Lower lobe of right lung (tissue), 2 donors: ENCODE measurements at regions not wholly inside any gene's neighbourhood (a gene's known extent, or its start where the extent isn't known, plus 50 kb on each side); places are given as distances from the start of the nearest gene placed in this dataset.

Source experiments
- ATAC-seq, 2 donors: fragments of 200-7000 bp; cut with Tn5 transposase; one replicate each; pipeline ENCODE4 v1.9.1; 2020 to 2022; ENCODE audit warnings: mild to moderate bottlenecking in 2 of 2, moderate library complexity in 2 of 2
- DNase-seq: peaks from one replicate; pipeline ENCODE4 v3.0.0-alpha.2; 2020
- H3K27ac ChIP-seq: fragments of 200-600 bp; one replicate; pipeline ENCODE4 v1.8.0; 2022
- H3K27me3 ChIP-seq: fragments of 200-600 bp; one replicate; pipeline ENCODE4 v1.8.0; 2022; ENCODE audit warnings: low read depth
- H3K36me3 ChIP-seq: fragments of 200-600 bp; one replicate; pipeline ENCODE4 v1.8.0; 2022; ENCODE audit warnings: mild to moderate bottlenecking
- H3K4me1 ChIP-seq: fragments of 200-600 bp; one replicate; pipeline ENCODE4 v1.8.0; 2022
- H3K4me3 ChIP-seq: fragments of 200-600 bp; one replicate; pipeline ENCODE4 v1.8.0; 2022; ENCODE audit warnings: mild to moderate bottlenecking
- H3K9me3 ChIP-seq: fragments of 200-600 bp; one replicate; pipeline ENCODE4 v1.8.0; 2022
- intact Hi-C: fragments of 100-400 bp; cut with DNase I; formaldehyde crosslinking; loops from one replicate; pipeline ENCODE4 v1.11.0; 2022
- TF ChIP-seq, protein P1 (sequence below): fragments of 200-600 bp; IDR thresholded peaks from one replicate; pipeline ENCODE4 v1.8.0; 2022; ENCODE audit warnings: antibody characterized with exemption, mild to moderate bottlenecking
- donor health status: DM: no; HTN: yes; CAD: no; lungs with severe emphysema.

DNA sequence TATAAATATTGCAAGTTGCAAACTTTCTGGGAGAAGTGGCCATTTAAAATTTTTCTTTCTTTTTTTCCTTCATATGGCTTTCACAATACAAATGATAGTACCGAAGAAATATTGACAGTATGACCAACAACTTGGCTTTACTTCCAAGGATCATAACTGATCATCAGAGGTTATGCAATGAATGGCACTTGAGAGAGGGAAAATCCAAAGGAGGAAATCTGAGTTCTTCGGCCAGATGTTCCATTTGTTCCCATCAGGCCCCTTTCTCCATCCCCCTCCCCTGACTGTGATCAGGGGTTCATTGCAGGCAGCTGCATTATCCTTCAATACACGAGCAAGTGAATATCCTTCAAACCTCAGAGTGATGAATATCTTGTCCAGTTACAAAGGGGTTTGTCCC lies 130.0 kb upstream of the UST start:
- TF ChIP-seq, protein P1, sequence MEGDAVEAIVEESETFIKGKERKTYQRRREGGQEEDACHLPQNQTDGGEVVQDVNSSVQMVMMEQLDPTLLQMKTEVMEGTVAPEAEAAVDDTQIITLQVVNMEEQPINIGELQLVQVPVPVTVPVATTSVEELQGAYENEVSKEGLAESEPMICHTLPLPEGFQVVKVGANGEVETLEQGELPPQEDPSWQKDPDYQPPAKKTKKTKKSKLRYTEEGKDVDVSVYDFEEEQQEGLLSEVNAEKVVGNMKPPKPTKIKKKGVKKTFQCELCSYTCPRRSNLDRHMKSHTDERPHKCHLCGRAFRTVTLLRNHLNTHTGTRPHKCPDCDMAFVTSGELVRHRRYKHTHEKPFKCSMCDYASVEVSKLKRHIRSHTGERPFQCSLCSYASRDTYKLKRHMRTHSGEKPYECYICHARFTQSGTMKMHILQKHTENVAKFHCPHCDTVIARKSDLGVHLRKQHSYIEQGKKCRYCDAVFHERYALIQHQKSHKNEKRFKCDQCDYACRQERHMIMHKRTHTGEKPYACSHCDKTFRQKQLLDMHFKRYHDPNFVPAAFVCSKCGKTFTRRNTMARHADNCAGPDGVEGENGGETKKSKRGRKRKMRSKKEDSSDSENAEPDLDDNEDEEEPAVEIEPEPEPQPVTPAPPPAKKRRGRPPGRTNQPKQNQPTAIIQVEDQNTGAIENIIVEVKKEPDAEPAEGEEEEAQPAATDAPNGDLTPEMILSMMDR = no peak
- Histone ChIP-seq H3K27ac (no peak overlapping the region), H3K27me3 (no peaks in the 10 kb centered on the region), H3K4me1 (no peaks in the 10 kb centered on the region), H3K4me3 (no peak overlapping the region), H3K36me3 (no peaks in the 10 kb centered on the region), H3K9me3 (no peaks in the 10 kb centered on the region)
- intact Hi-C loops = no loop called here
- no peak for DNase-seq
- no peak for ATAC-seq

DNA sequence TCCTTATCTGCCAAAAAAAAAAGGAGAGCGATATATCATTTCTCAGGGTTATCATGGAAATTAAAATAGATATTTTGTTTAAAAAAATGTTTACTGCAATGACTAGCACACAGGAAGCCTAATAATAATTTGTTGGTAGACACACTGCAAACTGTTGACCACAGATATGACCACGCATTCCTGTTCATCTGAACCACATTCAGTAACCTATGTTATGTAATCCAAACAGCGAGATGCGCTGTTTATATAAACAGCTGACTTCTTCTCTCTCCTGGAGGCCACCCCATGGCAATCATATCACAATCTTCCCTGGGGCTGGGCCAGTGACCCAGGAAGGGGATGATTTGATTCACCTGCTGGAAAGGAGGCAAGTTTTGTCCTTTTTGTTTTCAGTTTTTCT lies 129.3 kb upstream of the UST start:
- DNase-seq = no peak
- TF ChIP-seq, protein P1 = no peak
- Histone ChIP-seq H3K27me3 (no peaks in the 10 kb centered on the region), H3K4me1 (no peaks in the 10 kb centered on the region), H3K27ac (no peak overlapping the region), H3K4me3 (no peak overlapping the region), H3K36me3 (no peaks in the 10 kb centered on the region), H3K9me3 (no peaks in the 10 kb centered on the region)
- intact Hi-C loops = no loop called here
- no peak for ATAC-seq

DNA sequence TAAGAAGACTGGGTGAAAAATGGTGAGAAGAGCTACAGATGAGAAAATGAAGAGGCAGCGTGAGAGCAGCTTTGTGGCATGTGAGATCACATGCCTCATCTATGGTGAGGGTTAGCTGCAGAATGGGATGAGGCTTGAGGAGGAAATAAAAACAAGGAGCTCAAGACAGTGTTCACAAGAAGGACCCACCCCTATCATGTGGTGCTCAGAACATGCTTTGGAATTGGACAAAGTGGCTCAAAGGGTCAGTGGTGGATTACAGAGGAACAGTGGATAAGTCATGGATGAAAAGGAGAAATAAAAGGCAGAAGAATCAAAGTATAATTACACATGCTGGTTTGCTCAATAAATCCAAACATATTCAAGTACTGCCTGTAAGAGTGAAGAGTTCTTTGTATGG lies 126.9 kb upstream of the UST start:
- Histone ChIP-seq H3K4me3 (no peak overlapping the region), H3K4me1 (no peaks in the 10 kb centered on the region), H3K27ac (no peak overlapping the region), H3K27me3 (no peaks in the 10 kb centered on the region), H3K9me3 (no peaks in the 10 kb centered on the region), H3K36me3 (no peaks in the 10 kb centered on the region)
- DNase-seq = no peak
- peak; percentile 63 to 71 for ATAC-seq
- intact Hi-C loops = no loop called here
- TF ChIP-seq, protein P1 = no peak

DNA sequence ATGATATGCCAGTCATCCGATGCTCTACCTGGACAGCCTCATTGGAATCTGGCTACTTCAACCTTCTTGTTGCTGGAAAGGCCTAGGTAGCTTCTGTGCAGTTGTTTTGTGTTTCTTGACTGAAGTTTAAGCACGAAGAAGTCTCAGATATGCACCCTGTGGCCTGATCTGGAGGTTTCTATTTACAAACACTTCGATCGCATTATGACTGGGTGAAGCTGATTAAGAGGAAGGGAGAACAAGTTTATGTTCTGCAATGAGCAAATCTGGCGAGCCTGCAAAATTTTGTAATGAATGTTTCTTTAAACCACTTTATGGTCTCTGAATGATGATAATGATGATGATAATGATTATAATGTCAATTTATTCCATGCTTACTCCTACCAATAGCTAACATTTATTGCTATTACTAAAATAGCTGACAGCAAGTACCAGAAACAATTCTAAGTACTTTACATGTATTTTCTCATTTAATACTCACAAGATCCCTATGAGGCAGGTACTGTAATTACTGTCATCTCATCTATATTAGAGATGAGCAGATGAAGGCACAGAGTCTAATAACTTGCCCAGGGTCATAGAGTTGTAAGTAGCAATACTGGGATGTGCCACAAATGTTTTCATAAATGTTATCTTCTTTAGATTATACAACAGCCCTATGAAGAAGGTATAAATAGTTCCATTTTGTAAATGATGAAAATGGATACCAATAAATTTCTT lies 126.1 kb upstream of the UST start:
- intact Hi-C loops = no loop called here
- peak overlapping the region; percentile 47 for H3K27ac ChIP-seq
- no peak overlapping the region for H3K4me3 ChIP-seq
- H3K4me1 ChIP-seq = no peaks in the 10 kb centered on the region
- no peak for DNase-seq
- ATAC-seq = peak; percentile 17 to 43
- TF ChIP-seq, protein P1 = no peak
- H3K36me3 ChIP-seq = no peaks in the 10 kb centered on the region
- H3K27me3 ChIP-seq = no peaks in the 10 kb centered on the region
- H3K9me3 ChIP-seq = no peaks in the 10 kb centered on the region

DNA sequence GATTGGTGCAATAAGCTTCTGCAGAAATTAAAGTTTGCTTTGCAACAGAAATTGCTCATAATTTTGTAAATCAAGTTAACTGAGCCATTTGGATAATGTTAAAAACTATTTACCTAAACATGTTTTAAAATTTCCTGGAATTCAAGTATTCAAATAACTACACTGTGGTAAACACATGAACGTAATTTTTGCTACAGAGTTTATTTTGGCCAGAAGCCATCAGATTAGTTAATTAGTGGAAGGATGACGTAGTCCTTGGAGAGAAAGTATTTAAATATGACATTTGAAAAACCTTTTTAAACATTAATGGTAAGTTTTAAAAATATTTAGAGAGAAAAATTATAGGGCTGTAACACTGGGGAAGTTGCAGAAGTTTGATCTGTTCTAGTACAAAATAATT lies 121.2 kb upstream of the UST start:
- no peaks in the 10 kb centered on the region for H3K4me1 ChIP-seq
- peaks cover 2% of the 10 kb centered on the region for H3K27me3 ChIP-seq
- H3K27ac ChIP-seq = no peak overlapping the region
- intact Hi-C loops = no loop called here
- TF ChIP-seq, protein P1 = no peak
- H3K36me3 ChIP-seq = no peaks in the 10 kb centered on the region
- DNase-seq (no peak), ATAC-seq (no peak)
- H3K9me3 ChIP-seq = no peaks in the 10 kb centered on the region
- H3K4me3 ChIP-seq = no peak overlapping the region
